MM.1S (cell line): ENCODE measurements at regions not wholly inside any gene's neighbourhood (a gene's known extent, or its start where the extent isn't known, plus 50 kb on each side); places are given as distances from the start of the nearest gene placed in this dataset.

Experiments
- DNase-seq: peaks from one replicate; pipeline ENCODE4 v3.0.0-alpha.2; 2015
- H2AFZ ChIP-seq: fragments of 300-600 bp; sonication (generic); 2 replicates; pipeline ENCODE4 v1.6.0; 2016; ENCODE audit warnings: antibody characterized with exemption, low read length
- H3F3A ChIP-seq: fragments of 300-600 bp; sonication (generic); 2 replicates; pipeline ENCODE4 v1.6.1; 2016; ENCODE audit warnings: mild to moderate bottlenecking, antibody characterized with exemption, low read length, moderate library complexity, mixed read lengths; ENCODE audit not compliant: insufficient read depth
- H3K27ac ChIP-seq: fragments of 300-600 bp; sonication (generic); 2 replicates; pipeline ENCODE4 v1.5.1; 2016; ENCODE audit warnings: mild to moderate bottlenecking, low read length
- H3K27me3 ChIP-seq: fragments of 300-600 bp; sonication (generic); replicated peaks from 2 replicates; pipeline ENCODE4 v1.6.0; 2016; ENCODE audit warnings: low read length; ENCODE audit not compliant: insufficient read depth
- H3K36me3 ChIP-seq: fragments of 300-600 bp; sonication (generic); replicated peaks from 2 replicates; pipeline ENCODE4 v1.6.1; 2016; ENCODE audit warnings: mild to moderate bottlenecking, low read length, mixed read lengths; ENCODE audit not compliant: insufficient read depth
- H3K4me1 ChIP-seq: fragments of 300-600 bp; sonication (generic); 2 replicates; pipeline ENCODE4 v1.6.1; 2016; ENCODE audit warnings: low read length, mixed read lengths
- H3K4me2 ChIP-seq: fragments of 300-600 bp; sonication (generic); 2 replicates; pipeline ENCODE4 v1.6.0; 2016; ENCODE audit warnings: low read depth, low read length
- H3K4me3 ChIP-seq: fragments of 300-600 bp; sonication (generic); 2 replicates; pipeline ENCODE4 v1.5.1; 2016; ENCODE audit warnings: low read length, mixed read lengths
- H3K79me2 ChIP-seq: fragments of 300-600 bp; sonication (generic); 2 replicates; pipeline ENCODE4 v1.6.1; 2016; ENCODE audit warnings: mixed run types, low read length, mixed read lengths
- H3K9ac ChIP-seq: fragments of 300-600 bp; sonication (generic); 2 replicates; pipeline ENCODE4 v1.6.1; 2016; ENCODE audit warnings: low read length, mixed read lengths
- H3K9me2 ChIP-seq: fragments of 300-600 bp; sonication (generic); replicated peaks from 2 replicates; pipeline ENCODE4 v1.6.1; 2016; ENCODE audit warnings: mild to moderate bottlenecking, low read length, mixed read lengths; ENCODE audit not compliant: insufficient read depth
- H3K9me3 ChIP-seq: fragments of 300-600 bp; sonication (generic); replicated peaks from 2 replicates; pipeline ENCODE4 v1.6.1; 2016; ENCODE audit warnings: mild to moderate bottlenecking, low read length, mixed read lengths; ENCODE audit not compliant: insufficient read depth
- H4K20me1 ChIP-seq: fragments of 300-600 bp; sonication (generic); 2 replicates; pipeline ENCODE4 v1.6.1; 2016; ENCODE audit warnings: mild to moderate bottlenecking, low read length, moderate library complexity, mixed read lengths; ENCODE audit not compliant: insufficient read depth
- CTCF ChIP-seq: fragments of 300-600 bp; sonication (generic); IDR thresholded peaks from 2 replicates; pipeline ENCODE4 v1.5.1; 2016; ENCODE audit warnings: antibody characterized with exemption, low read length, mixed read lengths
- EZH2 ChIP-seq: fragments of 300-600 bp; sonication (generic); optimal IDR thresholded peaks from 2 replicates; pipeline ENCODE3; 2017; ENCODE audit warnings: low read depth, mild to moderate bottlenecking, antibody characterized with exemption, low read length, mixed read lengths
- EZH2phosphoT487 ChIP-seq: fragments of 300-600 bp; sonication (generic); IDR thresholded peaks from 2 replicates; pipeline ENCODE4 v1.6.1; 2018; ENCODE audit warnings: antibody characterized with exemption, low read length

DNA sequence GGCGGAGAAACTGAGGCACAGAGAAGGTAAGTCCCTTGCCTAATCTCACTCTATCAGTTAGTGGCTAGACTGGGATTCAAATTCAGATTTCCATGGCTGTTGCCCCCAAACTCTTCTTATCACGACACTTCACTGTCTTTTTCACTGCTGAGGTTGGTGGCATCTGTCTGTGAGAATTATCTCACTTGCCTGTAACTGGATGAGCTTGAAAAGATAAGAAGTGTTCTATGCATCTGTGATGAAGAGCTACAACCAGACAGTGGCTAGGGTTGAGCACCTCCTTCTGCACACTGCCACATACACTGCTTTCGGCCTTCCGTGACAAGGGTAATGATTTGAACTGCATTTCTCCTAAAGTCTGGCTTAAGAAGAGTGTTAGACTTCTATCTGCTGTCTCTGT lies 107.9 kb upstream of the TEX13D start:
- Histone ChIP-seq H3K9ac (no peak overlapping the region), H4K20me1 (no peaks in the 10 kb centered on the region), H3K79me2 (no peaks in the 10 kb centered on the region), H3K9me2 (no peaks in the 10 kb centered on the region), H3K36me3 (no peaks in the 10 kb centered on the region), H2AFZ (no peak overlapping the region), H3K4me2 (no peak overlapping the region), H3K4me3 (no peak overlapping the region), H3K27me3 (no peaks in the 10 kb centered on the region), H3K4me1 (no peaks in the 10 kb centered on the region), H3F3A (no peaks in the 10 kb centered on the region), H3K27ac (no peak overlapping the region), H3K9me3 (no peaks in the 10 kb centered on the region)
- DNase-seq, result no peak
- TF ChIP-seq EZH2phosphoT487, result no peak
- TF ChIP-seq EZH2, result no peak
- TF ChIP-seq CTCF, result no peak

GRCh38 chrX:124226129-124226528 lies 106.3 kb upstream of the TEX13D start:
- H3K9me2 ChIP-seq, result no peaks in the 10 kb centered on the region
- no peaks in the 10 kb centered on the region for H3K27me3 ChIP-seq
- peaks cover 10% of the 10 kb centered on the region for H3K4me1 ChIP-seq
- no peak for DNase-seq
- H3K4me3 ChIP-seq, result no peak overlapping the region
- no peak overlapping the region for H3K9ac ChIP-seq
- no peaks in the 10 kb centered on the region for H3F3A ChIP-seq
- no peaks in the 10 kb centered on the region for H3K79me2 ChIP-seq
- no peak overlapping the region for H3K27ac ChIP-seq
- no peak overlapping the region for H3K4me2 ChIP-seq
- no peaks in the 10 kb centered on the region for H4K20me1 ChIP-seq
- H3K9me3 ChIP-seq, result no peaks in the 10 kb centered on the region
- no peak overlapping the region for H2AFZ ChIP-seq
- TF ChIP-seq CTCF, result no peak
- no peak for TF ChIP-seq EZH2
- no peak for TF ChIP-seq EZH2phosphoT487
- H3K36me3 ChIP-seq, result no peaks in the 10 kb centered on the region

GRCh38 chrX:124228849-124229248 lies 103.6 kb upstream of the TEX13D start:
- Histone ChIP-seq H3K79me2 (no peaks in the 10 kb centered on the region), H3K9me2 (no peaks in the 10 kb centered on the region), H3K27ac (no peak overlapping the region), H3K4me3 (no peak overlapping the region), H3K4me2 (no peak overlapping the region), H2AFZ (no peak overlapping the region), H3F3A (peaks cover 12% of the 10 kb centered on the region), H4K20me1 (no peaks in the 10 kb centered on the region), H3K27me3 (no peaks in the 10 kb centered on the region), H3K9ac (no peak overlapping the region), H3K9me3 (no peaks in the 10 kb centered on the region), H3K4me1 (peaks cover 33% of the 10 kb centered on the region), H3K36me3 (no peaks in the 10 kb centered on the region)
- TF ChIP-seq EZH2 (no peak), EZH2phosphoT487 (no peak), CTCF (no peak)
- DNase-seq, result no peak

DNA sequence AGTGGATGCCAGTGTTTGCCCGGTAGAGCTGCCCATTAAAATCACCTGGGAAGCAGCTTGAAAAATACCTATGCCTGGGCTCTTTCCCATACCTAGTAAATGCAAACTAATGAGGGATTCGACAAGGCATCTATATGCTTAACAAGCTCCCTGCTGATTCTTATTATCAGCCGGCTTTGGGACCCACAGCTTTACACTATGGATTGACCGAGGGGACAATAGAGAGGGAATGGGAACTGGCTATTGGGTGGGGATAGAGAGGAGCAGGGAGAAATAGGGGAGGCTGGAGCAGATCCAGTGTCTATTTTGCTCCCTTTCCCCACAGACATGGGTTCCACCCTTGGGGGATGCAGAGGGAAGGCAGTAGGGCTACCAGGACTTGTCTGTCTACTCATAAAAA lies 103.1 kb upstream of the TEX13D start:
- peaks cover 12% of the 10 kb centered on the region for H3F3A ChIP-seq
- no peaks in the 10 kb centered on the region for H3K79me2 ChIP-seq
- H3K9ac ChIP-seq, result no peak overlapping the region
- no peak for DNase-seq
- H3K27me3 ChIP-seq, result no peaks in the 10 kb centered on the region
- H4K20me1 ChIP-seq, result no peaks in the 10 kb centered on the region
- H3K4me1 ChIP-seq, result peaks cover 33% of the 10 kb centered on the region
- H2AFZ ChIP-seq, result no peak overlapping the region
- no peaks in the 10 kb centered on the region for H3K36me3 ChIP-seq
- no peak for TF ChIP-seq CTCF
- no peak for TF ChIP-seq EZH2
- no peak for TF ChIP-seq EZH2phosphoT487
- no peak overlapping the region for H3K4me3 ChIP-seq
- no peak overlapping the region for H3K27ac ChIP-seq
- no peaks in the 10 kb centered on the region for H3K9me3 ChIP-seq
- no peaks in the 10 kb centered on the region for H3K9me2 ChIP-seq
- no peak overlapping the region for H3K4me2 ChIP-seq
